NCI-H460 (cell line): ENCODE measurements at regions not wholly inside any gene's neighbourhood (a gene's known extent, or its start where the extent isn't known, plus 50 kb on each side); places are given as distances from the start of the nearest gene placed in this dataset.
A peak's percentile ranks its signal among the peaks of the same experiment; 100 is the strongest.
"Not testable (repeated sequence)": the region's sequence is repeated elsewhere in the genome, so short reads cannot be mapped to it uniquely, and the experiment has no call there.

ENCODE experiments used
- DNase-seq: peaks from one replicate; pipeline ENCODE4 v3.0.0-alpha.2; 2016; ENCODE audit warnings: low read depth; ENCODE audit errors: extremely low read depth

- DNase-seq: peak; percentile 47
These were observed 675.6 kb upstream of the DEFB115 start for GRCh38 chr20:30581839-30582238.

- not testable (repeated sequence) for DNase-seq
These were observed 673.1 kb upstream of the DEFB115 start for GRCh38 chr20:30584403-30584802.

GRCh38 chr20:30585244-30585796 is 672.1 kb upstream of the DEFB115 start:
- DNase-seq: peak; percentile 86

DNA sequence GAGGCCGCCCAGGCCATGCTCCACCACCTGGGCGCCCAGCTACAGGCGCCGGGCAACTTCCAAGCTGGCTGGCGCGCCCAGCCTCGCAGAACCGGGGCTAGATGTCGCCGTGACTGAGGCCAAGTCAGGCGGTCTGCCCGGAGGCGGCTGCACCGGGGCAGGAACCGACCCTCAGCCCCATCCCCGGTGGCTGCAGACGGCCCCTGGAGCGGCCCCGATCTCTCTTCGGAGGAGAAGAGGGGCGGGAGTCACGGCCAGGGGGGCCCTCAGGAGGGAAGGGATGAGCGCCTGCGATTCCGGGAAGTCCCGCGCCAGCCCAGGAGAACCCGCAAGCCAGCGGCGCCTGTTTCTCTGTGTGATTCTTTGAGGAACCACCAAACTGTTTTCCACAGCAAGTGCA is 671.3 kb upstream of the DEFB115 start:
- not testable (repeated sequence) for DNase-seq

GRCh38 chr20:30593572-30593971 is 663.9 kb upstream of the DEFB115 start:
- no peak for DNase-seq

DNA sequence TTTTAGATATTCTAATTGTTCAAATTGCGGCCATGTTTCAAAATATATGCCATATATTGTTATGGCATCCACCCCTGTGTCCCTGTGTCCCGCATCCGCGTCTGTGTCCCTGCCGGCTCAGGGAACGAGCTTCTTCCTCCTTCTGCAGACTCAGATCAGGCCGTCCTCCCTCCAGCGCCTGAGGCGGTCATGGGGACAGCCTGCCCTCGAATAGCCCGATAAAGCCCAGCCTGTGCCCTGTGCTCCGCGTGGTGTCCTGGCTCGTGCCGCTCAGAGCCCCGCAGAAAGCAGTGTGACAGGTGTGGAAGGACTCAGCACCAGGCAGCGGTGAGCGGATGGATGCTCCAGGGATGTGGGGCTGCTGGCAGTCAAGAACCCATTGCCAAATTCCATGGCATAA is 663.4 kb upstream of the DEFB115 start:
- no peak for DNase-seq

- DNase-seq: no peak
These were observed 661.8 kb upstream of the DEFB115 start for GRCh38 chr20:30595698-30596097.

- not testable (repeated sequence) for DNase-seq
These were observed 660.0 kb upstream of the DEFB115 start for GRCh38 chr20:30597429-30597828.

GRCh38 chr20:30598460-30599230 is 658.8 kb upstream of the DEFB115 start:
- DNase-seq: no peak

- DNase-seq: no peak
These were observed 657.5 kb upstream of the DEFB115 start for GRCh38 chr20:30599990-30600389.

- DNase-seq: no peak
These were observed 655.5 kb upstream of the DEFB115 start for GRCh38 chr20:30601974-30602373.

DNA sequence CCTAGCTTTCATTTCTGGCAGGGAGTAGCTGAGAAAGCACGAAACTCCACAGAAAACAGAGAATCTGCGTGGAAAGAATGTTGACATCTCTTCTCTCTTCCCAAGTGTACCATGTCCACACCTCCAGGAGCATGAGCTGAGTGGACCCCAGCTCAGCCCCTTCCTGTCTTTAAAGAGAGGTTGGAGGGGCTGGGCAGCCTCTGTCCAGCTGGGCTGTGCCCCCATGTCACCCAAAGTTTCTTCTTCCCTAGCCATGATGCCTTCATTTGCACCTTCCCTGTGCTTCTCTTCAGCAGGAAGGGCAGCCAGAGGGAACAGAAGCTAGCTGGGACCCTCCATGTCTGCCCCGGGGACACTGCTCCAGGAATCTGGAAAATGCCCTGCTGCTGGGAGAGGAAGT is 655.0 kb upstream of the DEFB115 start:
- DNase-seq: no peak

GRCh38 chr20:30606990-30607389 is 650.5 kb upstream of the DEFB115 start:
- no peak for DNase-seq

DNA sequence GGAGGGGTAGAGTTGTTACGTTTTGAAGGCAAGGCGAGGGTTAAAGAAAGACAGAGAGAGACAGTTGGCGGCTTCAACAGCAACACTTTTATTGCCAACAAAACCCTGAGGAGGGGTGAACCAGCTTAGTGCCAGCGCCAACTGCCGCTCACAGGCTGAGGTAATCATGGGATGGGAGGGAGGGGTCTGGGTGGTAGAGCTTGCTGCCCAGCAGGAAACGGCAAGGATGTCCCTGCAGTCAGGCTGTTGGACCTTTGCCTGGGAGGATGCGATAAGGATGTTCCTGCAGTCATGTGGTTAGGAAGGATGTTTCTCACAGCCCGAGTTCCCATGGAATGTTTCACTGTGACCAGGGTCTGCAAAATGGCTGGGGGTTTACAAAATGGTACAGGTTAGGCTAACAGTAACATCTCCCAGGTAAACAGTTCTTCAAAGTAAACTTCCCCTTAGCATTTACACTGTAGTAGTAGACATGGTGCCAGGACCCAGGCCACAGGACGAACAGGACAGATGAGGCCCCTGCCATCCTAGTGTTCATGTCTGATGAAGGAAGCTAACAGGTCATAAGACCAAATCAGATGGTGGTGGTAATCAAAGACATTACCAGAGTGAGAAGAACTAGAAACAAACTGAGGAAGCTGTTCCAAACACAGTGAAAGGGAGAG is 647.3 kb upstream of the DEFB115 start:
- no peak for DNase-seq

- DNase-seq: no peak
These were observed 646.7 kb upstream of the DEFB115 start for GRCh38 chr20:30610751-30611150.

- no peak for DNase-seq
These were observed 646.1 kb upstream of the DEFB115 start for GRCh38 chr20:30611239-30611984.

- DNase-seq: no peak
These were observed 645.1 kb upstream of the DEFB115 start for GRCh38 chr20:30612344-30612743.

DNA sequence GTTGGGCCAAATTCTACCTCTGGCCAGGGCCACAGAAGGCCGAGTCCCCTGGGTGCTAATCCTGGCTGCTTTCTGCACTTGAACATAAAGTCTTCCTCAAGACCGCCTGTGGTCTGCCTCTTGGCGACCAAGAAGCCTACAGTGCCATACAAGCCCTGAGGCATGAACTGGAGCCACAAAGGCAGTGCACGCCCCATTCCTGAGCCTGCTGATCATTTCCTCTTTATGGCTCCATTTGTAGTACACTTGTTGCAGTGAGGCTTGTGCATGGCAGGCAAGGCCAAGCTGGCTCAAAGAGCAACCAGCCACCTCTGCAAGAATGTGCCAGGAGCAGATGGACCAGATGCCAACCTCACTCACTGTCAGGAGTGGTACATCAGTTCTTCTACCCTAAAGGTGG is 636.1 kb upstream of the DEFB115 start:
- not testable (repeated sequence) for DNase-seq

GRCh38 chr20:30624310-30624709 is 633.2 kb upstream of the DEFB115 start:
- DNase-seq: not testable (repeated sequence)

DNA sequence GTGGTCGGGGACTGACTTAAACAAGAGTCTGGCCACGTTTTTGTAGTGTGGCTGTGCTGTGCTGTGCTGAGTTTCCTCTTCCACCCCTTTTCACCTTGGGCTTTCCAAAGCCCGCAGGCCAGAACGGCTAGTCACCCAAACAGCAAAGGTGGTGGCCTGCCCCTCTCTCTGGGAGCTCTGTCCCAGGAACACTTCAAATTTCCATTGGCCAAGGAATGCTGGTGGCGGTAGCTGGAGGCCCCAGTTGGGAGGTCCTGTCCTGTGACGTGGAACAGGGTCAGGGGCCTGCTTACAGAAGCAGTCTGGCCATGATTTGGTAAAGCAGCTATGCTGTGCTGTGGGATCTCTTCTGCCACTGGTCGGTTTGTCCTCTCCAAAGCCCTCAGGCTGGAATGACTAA is 628.1 kb upstream of the DEFB115 start:
- not testable (repeated sequence) for DNase-seq

DNA sequence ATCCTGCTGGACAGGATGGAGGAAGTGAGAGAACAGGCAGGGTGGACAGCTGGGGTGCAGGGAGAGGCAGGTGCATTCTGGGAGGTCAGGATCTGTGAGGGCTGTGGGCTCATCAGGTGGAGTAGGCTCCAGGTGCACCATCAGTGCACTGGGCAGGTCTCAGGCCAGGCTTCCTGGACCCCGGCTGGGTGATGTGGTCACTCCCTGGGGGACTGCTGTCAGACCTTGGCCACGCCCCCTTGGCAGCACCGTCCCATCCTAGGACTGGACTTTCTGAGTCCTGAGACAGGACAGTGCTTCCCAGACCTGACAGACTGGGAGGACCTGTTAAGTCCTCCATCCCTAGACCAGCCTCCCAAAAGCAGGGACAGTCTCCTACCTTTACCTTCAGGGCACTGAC is 626.7 kb upstream of the DEFB115 start:
- no peak for DNase-seq
